T-cell (primary cell): ENCODE measurements at regions not wholly inside any gene's neighbourhood (a gene's known extent, or its start where the extent isn't known, plus 50 kb on each side); places are given as distances from the start of the nearest gene placed in this dataset.

Source experiments
- ATAC-seq, 4 experiments: fragments of 200-7000 bp in 3 of 4; fragments of 150-1000 bp in 1 of 4; cut with Tn5 transposase; replicated peaks in 1 of 4; 1 replicate in 3 of 4; 2 replicates in 1 of 4; pipeline ENCODE4 v1.10.0; 2021; ENCODE audit warnings: moderate library complexity in 3 of 4, mild to moderate bottlenecking in 2 of 4, moderate number of reproducible peaks in 1 of 4
- CTCF ChIA-PET, 2 donors: fragments of 300-600 bp; sonication (Branson Sonifier 250); formaldehyde crosslinking; loops; one replicate each; lab custom pipeline; 2022; ENCODE audit warnings: antibody characterized with exemption in 2 of 2; lab: Charles Lee
- POLR2A ChIA-PET, 2 donors: fragments of 300-600 bp; sonication (Branson Sonifier 250); formaldehyde crosslinking; loops; one replicate each; lab custom pipeline; 2022; ENCODE audit warnings: antibody characterized with exemption in 2 of 2; lab: Charles Lee
- DNase-seq, 35 experiments: peaks; one replicate each; pipeline versions ENCODE4 v3.0.0 to v3.0.0-alpha.2; 2013 to 2023
- H3K27ac ChIP-seq: one replicate; pipeline ENCODE4 v1.5.1; 2013; ENCODE audit warnings: low read length
- H3K27me3 ChIP-seq, 2 experiments: replicated peaks in 1 of 2; 1 replicate in 1 of 2; 2 replicates in 1 of 2; pipeline versions ENCODE4 v1.6.1 to v1.7.0; 2013; ENCODE audit warnings: low read length in 1 of 2, mixed read lengths in 1 of 2; ENCODE audit not compliant: control insufficient read depth in 2 of 2, insufficient read depth in 2 of 2; ENCODE audit errors: extremely low read depth in 1 of 2
- H3K36me3 ChIP-seq, 2 donors: 1 replicate in 1 of 2; 2 replicates in 1 of 2; pipeline versions ENCODE4 v1.6.1 to v1.7.0; 2013; ENCODE audit warnings: low read length in 1 of 2; ENCODE audit not compliant: control insufficient read depth in 2 of 2, insufficient read depth in 1 of 2; ENCODE audit errors: extremely low read depth in 1 of 2
- H3K4me1 ChIP-seq, 2 experiments: 1 replicate in 1 of 2; 2 replicates in 1 of 2; pipeline versions ENCODE4 v1.6.1 to v1.7.0; 2013; ENCODE audit warnings: low read length in 2 of 2, mixed read lengths in 1 of 2; ENCODE audit not compliant: insufficient read depth in 2 of 2, control insufficient read depth in 1 of 2; ENCODE audit errors: extremely low read depth in 1 of 2
- H3K4me3 ChIP-seq, 2 donors: 1 replicate in 1 of 2; 2 replicates in 1 of 2; pipeline versions ENCODE4 v1.5.1 to v1.7.0; 2013; ENCODE audit warnings: mild to moderate bottlenecking in 2 of 2, low read length in 1 of 2, moderate library complexity in 1 of 2; ENCODE audit not compliant: control insufficient read depth in 1 of 2; ENCODE audit errors: extremely low read depth in 1 of 2
- H3K9me3 ChIP-seq: 2 replicates; pipeline ENCODE4 v1.7.0; 2013
- H3K27ac Mint-ChIP-seq, 2 donors: one replicate each; pipeline ENCODE4 v1.8.0; 2020 to 2021; ENCODE audit warnings: mild to moderate bottlenecking in 2 of 2, mixed read lengths in 2 of 2
- H3K27me3 Mint-ChIP-seq, 2 donors: one replicate each; pipeline ENCODE4 v1.8.0; 2021 to 2022; ENCODE audit warnings: mixed read lengths in 2 of 2
- H3K36me3 Mint-ChIP-seq: one replicate; pipeline ENCODE4 v1.8.0; 2021; ENCODE audit warnings: mixed read lengths
- H3K4me1 Mint-ChIP-seq, 3 donors: one replicate each; pipeline ENCODE4 v1.8.0; 2020 to 2022; ENCODE audit warnings: mixed read lengths in 3 of 3, mild to moderate bottlenecking in 1 of 3
- H3K4me3 Mint-ChIP-seq, 3 donors: one replicate each; pipeline ENCODE4 v1.8.0; 2020 to 2022; ENCODE audit warnings: mild to moderate bottlenecking in 3 of 3, mixed read lengths in 3 of 3, moderate library complexity in 3 of 3
- H3K9me3 Mint-ChIP-seq, 3 donors: one replicate each; pipeline ENCODE4 v1.8.0; 2020 to 2022; ENCODE audit warnings: mixed read lengths in 3 of 3
- WGBS: methylation state at CpG from one replicate; pipeline ENCODE4 v1.1.5; 2013; ENCODE audit warnings: missing lambda C conversion rate; ENCODE audit not compliant: insufficient coverage; 5-methylcytosine and 5-hydroxymethylcytosine counted together

DNA sequence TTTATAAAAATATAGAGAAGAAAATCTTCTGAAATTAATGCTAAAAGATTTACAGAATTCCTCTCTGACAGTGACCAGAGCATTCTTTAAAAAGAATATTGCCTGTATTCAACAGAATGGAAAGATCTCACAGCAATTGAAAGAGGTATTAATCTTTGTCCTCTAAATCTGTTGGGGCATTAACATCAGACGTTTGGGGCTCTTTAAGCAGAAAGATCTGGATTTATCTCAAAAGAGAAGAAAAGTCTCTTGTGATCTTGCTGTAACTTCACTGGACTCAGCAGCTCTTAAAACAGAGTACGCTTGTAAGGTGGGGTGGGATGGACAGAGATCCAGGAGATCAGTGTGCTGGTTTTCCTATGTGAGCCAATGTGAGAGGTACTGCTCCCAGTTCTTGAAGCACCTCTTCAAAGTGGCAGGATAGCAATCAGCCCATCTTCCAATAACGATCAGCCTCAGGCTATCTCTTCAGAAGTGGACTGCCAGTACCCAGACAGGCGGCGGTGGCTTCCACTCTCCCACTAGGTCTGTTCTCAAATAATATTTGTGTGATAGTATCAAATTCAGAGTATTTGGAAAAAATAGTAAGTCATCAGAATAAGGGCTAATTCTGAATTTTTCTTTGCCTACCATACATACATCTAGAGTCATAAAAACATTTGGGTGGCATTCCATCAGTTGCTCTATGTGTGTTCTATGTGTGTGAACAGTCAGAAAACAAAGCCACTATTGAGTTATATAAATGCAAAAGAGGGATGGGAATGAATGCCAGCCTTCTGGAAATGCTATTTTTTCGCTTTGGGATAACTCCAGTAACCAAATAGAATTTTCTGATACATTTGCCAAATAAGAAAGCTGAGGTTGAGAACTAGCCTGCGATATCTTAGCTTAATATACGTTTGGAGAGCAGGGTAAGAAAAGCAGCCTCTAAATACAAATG, 237.4 kb upstream of the RGS6 start:
- Histone ChIP-seq H3K27ac (no peak overlapping the region), H3K4me1 (peaks cover 4 to 42% of the 10 kb centered on the region in 2 experiments), H3K36me3 (peaks cover 0 to 3% of the 10 kb centered on the region in 2 donors), H3K27me3 (no peaks in the 10 kb centered on the region), H3K9me3 (no peaks in the 10 kb centered on the region), H3K4me3 (no peak overlapping the region)
- DNase-seq (no peak), ATAC-seq (no peak)
- Mint-ChIP-seq H3K27ac (no peak overlapping the region), H3K36me3 (peaks cover 67% of the 10 kb centered on the region), H3K9me3 (no peaks in the 10 kb centered on the region), H3K4me1 (peaks cover 10 to 24% (median 20%) of the 10 kb centered on the region in 3 donors), H3K27me3 (no peaks in the 10 kb centered on the region), H3K4me3 (no peak overlapping the region)
- WGBS: 78% methylated on average over 1 of the region's 8 CpGs
- POLR2A ChIA-PET: no interaction called here
- CTCF ChIA-PET: no interaction called here

DNA sequence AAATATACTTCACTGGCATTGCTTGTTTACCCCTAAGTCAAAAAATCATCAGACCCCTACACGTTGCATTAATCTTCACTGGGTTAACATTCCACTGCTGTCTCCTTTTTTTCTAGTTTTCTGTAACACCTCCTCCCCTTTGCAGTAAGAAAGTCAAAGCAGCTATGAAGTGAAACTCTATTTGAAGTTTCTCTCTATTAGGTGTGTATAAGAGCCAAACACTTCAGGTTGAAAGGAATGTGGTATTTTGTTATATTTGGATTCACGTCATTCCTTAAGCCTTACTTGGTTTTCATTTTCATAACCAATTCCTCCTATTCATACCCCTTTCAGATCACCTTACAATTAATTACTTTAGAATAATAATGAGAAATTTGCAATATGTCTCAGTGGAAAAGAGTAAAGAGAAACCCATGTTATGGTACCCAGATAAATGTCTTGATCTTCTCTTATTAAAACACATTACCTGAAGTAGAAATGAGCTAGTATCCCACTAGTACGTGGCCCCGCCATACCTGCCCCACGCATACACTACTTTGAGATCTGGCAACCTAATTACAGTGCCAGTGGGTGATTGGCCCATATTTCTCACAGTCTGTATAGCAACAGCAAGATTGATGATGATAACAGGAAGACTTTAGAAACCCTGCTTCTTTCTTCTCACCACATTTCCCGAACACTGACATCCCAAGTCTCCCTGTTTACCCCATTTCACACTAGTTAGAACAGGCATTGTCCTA, 236.4 kb upstream of the RGS6 start:
- ChIA-PET CTCF (no interaction called here), POLR2A (no interaction called here)
- Mint-ChIP-seq H3K9me3 (no peaks in the 10 kb centered on the region), H3K4me3 (no peak overlapping the region), H3K27ac (no peak overlapping the region), H3K27me3 (no peaks in the 10 kb centered on the region), H3K4me1 (peaks cover 10 to 24% (median 21%) of the 10 kb centered on the region in 3 donors), H3K36me3 (peaks cover 65% of the 10 kb centered on the region)
- 93% methylated on average over 3 of the region's 6 CpGs for WGBS
- Histone ChIP-seq H3K36me3 (peaks cover 0 to 3% of the 10 kb centered on the region in 2 donors), H3K27me3 (no peaks in the 10 kb centered on the region), H3K4me1 (peaks cover 4 to 42% of the 10 kb centered on the region in 2 experiments), H3K9me3 (no peaks in the 10 kb centered on the region), H3K4me3 (no peak overlapping the region), H3K27ac (no peak overlapping the region)
- DNase-seq (no peak), ATAC-seq (peak in 1 of 4 experiments; percentile 50)

DNA sequence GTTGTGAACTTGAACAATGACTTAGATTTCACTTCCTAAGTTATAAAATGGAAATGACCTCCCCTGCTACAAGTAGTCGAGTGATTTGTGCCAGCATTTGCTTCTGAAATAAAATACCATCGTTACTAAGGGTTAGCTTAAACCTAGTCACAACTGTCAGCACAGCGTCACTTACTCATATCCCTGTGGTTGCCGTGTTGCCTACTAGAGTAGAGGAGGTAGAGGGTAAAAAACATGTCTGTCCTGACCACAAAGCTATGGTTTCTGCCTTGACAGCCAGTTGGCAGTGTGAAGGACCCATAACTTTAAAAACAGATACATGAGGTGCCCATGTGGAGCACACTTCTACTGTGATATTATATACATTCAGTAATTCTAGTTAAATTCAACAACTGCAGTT, 234.2 kb upstream of the RGS6 start:
- Histone ChIP-seq H3K9me3 (no peaks in the 10 kb centered on the region), H3K4me1 (peaks cover 3 to 42% of the 10 kb centered on the region in 2 experiments), H3K27ac (no peak overlapping the region), H3K27me3 (no peaks in the 10 kb centered on the region), H3K36me3 (peaks cover 0 to 3% of the 10 kb centered on the region in 2 donors), H3K4me3 (no peak overlapping the region)
- ATAC-seq: no peak
- ChIA-PET POLR2A (no interaction called here), CTCF (no interaction called here)
- Mint-ChIP-seq H3K27me3 (no peaks in the 10 kb centered on the region), H3K9me3 (no peaks in the 10 kb centered on the region), H3K4me3 (no peak overlapping the region), H3K27ac (no peak overlapping the region), H3K36me3 (peaks cover 67% of the 10 kb centered on the region), H3K4me1 (peaks cover 10 to 23% (median 22%) of the 10 kb centered on the region in 3 donors)
- DNase-seq: peak in 2 of 35 experiments; percentile 11 to 15
- no CpG with 5 or more reads among the region's 4 CpGs for WGBS

DNA sequence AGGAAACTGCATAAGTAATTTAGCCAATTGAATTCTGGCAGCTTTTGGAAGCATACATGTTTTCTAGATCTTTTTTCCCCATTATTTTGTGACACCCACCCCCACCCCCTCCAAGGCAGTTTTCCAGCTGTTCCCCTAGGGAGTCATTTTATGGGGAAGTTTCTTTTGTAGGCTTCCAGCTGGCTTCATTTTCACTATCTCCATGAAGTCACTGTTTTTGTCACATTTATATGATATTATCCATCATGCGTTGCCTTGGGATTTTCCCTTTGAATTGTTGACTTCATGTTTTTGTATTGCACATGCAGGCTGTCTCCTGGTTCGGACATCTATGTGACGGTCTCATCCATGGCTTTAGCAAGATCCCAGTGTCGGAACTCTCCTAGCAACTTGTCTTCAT, 233.6 kb upstream of the RGS6 start:
- ATAC-seq: no peak
- H3K9me3 ChIP-seq: no peaks in the 10 kb centered on the region
- H3K27ac ChIP-seq: no peak overlapping the region
- no peaks in the 10 kb centered on the region for H3K27me3 ChIP-seq
- H3K36me3 ChIP-seq: peaks cover 0 to 6% of the 10 kb centered on the region in 2 donors
- Mint-ChIP-seq H3K9me3 (no peaks in the 10 kb centered on the region), H3K4me3 (no peak overlapping the region), H3K27me3 (no peaks in the 10 kb centered on the region), H3K4me1 (peaks cover 5 to 17% (median 16%) of the 10 kb centered on the region in 3 donors), H3K27ac (no peak overlapping the region), H3K36me3 (peaks cover 74% of the 10 kb centered on the region)
- POLR2A ChIA-PET: no interaction called here
- DNase-seq: no peak
- H3K4me3 ChIP-seq: no peak overlapping the region
- H3K4me1 ChIP-seq: peaks cover 0 to 40% of the 10 kb centered on the region in 2 experiments
- CTCF ChIA-PET: no interaction called here
- 100% methylated on average over 4 of the region's 4 CpGs for WGBS

DNA sequence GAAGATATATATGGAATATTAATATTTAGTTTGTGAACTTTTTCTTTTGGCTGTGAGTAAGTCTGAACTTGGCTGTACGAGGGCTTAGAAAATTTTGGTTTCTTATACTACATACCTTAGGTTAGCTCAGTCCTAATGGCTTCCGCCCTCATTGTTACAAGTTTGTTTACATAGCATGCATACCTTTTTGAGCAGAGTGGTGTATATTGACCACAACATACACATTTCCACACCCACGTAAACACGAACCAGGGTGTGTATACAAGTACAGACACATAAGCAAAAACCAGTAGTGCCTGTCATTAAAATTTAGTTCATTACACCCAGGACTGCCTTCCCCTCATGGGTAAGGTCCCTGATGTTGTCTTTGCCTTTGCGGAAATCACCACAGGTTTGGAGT, 230.2 kb upstream of the RGS6 start:
- Mint-ChIP-seq H3K9me3 (no peaks in the 10 kb centered on the region), H3K27me3 (no peaks in the 10 kb centered on the region), H3K36me3 (peaks cover 73% of the 10 kb centered on the region), H3K4me3 (no peak overlapping the region), H3K27ac (peak overlapping the region in 1 of 2 donors; percentile 61), H3K4me1 (peaks cover 0 to 6% (median 0%) of the 10 kb centered on the region in 3 donors)
- no peak for DNase-seq
- Histone ChIP-seq H3K9me3 (no peaks in the 10 kb centered on the region), H3K27ac (no peak overlapping the region), H3K4me1 (peaks cover 0 to 9% of the 10 kb centered on the region in 2 experiments), H3K36me3 (peaks cover 0 to 16% of the 10 kb centered on the region in 2 donors), H3K4me3 (no peak overlapping the region), H3K27me3 (no peaks in the 10 kb centered on the region)
- POLR2A ChIA-PET: no interaction called here
- ATAC-seq: no peak
- 93% methylated on average over 3 of the region's 5 CpGs for WGBS
- CTCF ChIA-PET: no interaction called here

DNA sequence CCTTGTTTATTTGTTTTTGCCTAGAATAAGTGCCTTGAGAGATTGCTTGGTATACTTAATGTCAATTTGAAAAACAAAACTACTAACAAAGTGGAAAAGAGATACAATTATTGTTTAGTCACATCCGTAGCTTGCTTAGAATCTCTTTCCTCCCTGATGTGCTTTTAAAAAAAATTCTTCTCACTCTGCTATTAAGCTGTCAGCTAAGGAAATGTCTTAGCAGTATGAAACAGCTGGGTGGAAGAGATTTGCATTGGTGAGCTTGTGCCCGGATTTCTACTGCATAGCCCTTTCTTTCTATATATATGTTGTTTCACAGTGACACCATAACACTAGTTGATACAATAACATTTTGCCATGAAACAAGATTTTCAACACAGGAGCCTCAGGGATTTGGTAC, 229.4 kb upstream of the RGS6 start:
- ChIA-PET POLR2A (no interaction called here), CTCF (no interaction called here)
- no peak overlapping the region for H3K27ac ChIP-seq
- peaks cover 0 to 6% of the 10 kb centered on the region in 2 experiments for H3K4me1 ChIP-seq
- no peak for DNase-seq
- Mint-ChIP-seq H3K4me3 (no peak overlapping the region), H3K4me1 (peaks cover 0 to 5% (median 0%) of the 10 kb centered on the region in 3 donors), H3K36me3 (peaks cover 72% of the 10 kb centered on the region), H3K9me3 (no peaks in the 10 kb centered on the region), H3K27ac (peak overlapping the region in 1 of 2 donors; percentile 12), H3K27me3 (no peaks in the 10 kb centered on the region)
- WGBS: no CpG with 5 or more reads among the region's 2 CpGs
- no peaks in the 10 kb centered on the region for H3K27me3 ChIP-seq
- H3K4me3 ChIP-seq: no peak overlapping the region
- H3K36me3 ChIP-seq: peaks cover 0 to 16% of the 10 kb centered on the region in 2 donors
- H3K9me3 ChIP-seq: no peaks in the 10 kb centered on the region
- no peak for ATAC-seq
